ENCODE measurements at regions not wholly inside any gene's neighbourhood (a gene's known extent, or its start where the extent isn't known, plus 50 kb on each side); places are given as distances from the start of the nearest gene placed in this dataset.

DNA sequence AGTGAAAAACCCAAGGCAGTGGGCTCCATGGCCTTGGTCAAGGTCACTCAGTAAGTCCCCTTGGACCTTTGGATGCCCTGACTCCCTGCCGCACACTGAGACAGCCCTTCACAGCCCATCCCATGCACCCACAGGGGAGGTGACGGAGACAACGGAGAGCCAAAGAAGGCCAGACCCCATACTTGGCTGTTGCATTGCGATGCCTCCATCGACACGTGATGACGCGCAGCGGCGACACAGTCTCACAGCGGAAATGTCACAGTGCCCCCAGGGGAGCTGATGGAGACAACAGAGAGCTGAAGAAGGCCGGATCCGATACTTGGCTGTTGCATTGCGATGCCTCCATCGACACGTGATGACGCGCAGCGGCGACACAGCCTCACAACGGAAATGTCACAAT, 282.4 kb downstream of the TEX29 start:
- TF ChIP-seq CTCF (IDR thresholded peaks at IDR 0.05; ENCODE audit: borderline replicate concordance, insufficient read depth, low read depth, low read length), result no peak
- H3K4me3 ChIP-seq (ENCODE audit: low read depth, low read length), result no peak overlapping the region

DNA sequence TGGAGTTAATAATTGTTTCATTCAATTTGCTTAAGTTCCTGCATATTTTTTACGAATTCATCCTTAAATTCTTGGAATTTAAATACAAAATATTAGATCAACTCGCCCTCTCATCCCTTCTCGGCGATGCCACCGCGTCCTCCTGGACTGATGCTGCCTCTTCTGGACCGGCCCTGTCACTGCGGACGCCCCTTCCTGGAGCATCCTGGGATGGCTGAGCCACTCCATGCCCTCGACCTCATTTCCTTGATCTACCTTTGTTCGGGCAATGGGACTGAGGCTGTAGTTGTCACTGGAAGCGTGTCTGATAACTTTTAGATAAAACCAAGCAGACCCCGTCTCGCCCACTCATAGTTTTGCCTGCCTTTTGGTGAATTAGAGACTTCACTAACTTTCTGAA, 283.7 kb downstream of the TEX29 start:
- TF ChIP-seq CTCF (IDR thresholded peaks at IDR 0.05; ENCODE audit: borderline replicate concordance, insufficient read depth, low read depth, low read length), result no peak
- no peak overlapping the region for H3K4me3 ChIP-seq (ENCODE audit: low read depth, low read length)

- no peak for TF ChIP-seq CTCF (IDR thresholded peaks at IDR 0.05; ENCODE audit: borderline replicate concordance, insufficient read depth, low read depth, low read length)
- H3K4me3 ChIP-seq (ENCODE audit: low read depth, low read length), result no peak overlapping the region
Observed at GRCh38 chr13:111608556-111608955, 288.1 kb downstream of the TEX29 start.

GRCh38 chr13:111609631-111610030, 289.2 kb downstream of the TEX29 start:
- no peak overlapping the region for H3K4me3 ChIP-seq (ENCODE audit: low read depth, low read length)
- no peak for TF ChIP-seq CTCF (IDR thresholded peaks at IDR 0.05; ENCODE audit: borderline replicate concordance, insufficient read depth, low read depth, low read length)

GRCh38 chr13:111610081-111610480, 289.6 kb downstream of the TEX29 start:
- TF ChIP-seq CTCF (IDR thresholded peaks at IDR 0.05; ENCODE audit: borderline replicate concordance, insufficient read depth, low read depth, low read length), result no peak
- no peak overlapping the region for H3K4me3 ChIP-seq (ENCODE audit: low read depth, low read length)

DNA sequence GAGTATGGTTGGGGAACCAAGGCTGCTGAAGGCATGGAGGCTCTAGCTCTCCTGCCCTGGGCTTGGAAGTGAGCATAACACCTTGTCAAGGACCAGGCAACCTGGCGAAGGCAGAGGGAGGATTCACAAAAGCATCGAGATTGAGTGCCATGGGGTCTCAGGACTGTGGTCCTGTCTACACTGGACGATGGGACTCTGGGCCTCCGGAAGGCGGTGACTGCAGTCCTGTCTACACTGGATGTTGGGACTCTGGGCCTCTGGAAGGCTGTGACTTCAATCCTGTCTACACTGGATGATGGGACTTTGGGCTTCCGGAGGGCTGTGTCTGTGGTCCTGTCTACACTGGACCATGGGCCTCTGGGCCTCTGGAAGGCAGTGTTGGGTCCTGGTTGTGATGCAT, 290.4 kb downstream of the TEX29 start:
- no peak overlapping the region for H3K4me3 ChIP-seq (ENCODE audit: low read depth, low read length)
- no peak for TF ChIP-seq CTCF (IDR thresholded peaks at IDR 0.05; ENCODE audit: borderline replicate concordance, insufficient read depth, low read depth, low read length)

DNA sequence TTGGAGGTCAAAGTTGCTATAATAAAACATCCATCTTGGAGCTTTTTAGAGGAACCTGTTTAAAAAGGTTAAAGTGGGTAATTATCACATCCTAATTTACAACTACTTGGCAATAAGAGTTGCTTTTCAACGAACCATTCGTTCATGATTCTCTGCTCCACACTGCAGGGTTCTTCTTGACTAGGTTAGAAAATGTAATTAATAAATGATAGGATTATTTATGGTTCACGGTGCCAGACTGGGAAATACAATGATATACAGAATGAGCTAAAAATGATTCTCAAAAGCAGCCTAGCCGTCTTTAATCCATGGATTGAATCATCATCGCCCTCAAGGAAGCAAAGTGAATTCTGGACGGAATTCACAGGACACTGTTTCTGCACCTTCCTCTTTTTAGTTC, 291.2 kb downstream of the TEX29 start:
- no peak overlapping the region for H3K4me3 ChIP-seq (ENCODE audit: low read depth, low read length)
- no peak for TF ChIP-seq CTCF (IDR thresholded peaks at IDR 0.05; ENCODE audit: borderline replicate concordance, insufficient read depth, low read depth, low read length)
